HG03565 (cell line): ENCODE measurements at regions not wholly inside any gene's neighbourhood (a gene's known extent, or its start where the extent isn't known, plus 50 kb on each side); places are given as distances from the start of the nearest gene placed in this dataset.

Experiments
- ATAC-seq: cut with Tn5 transposase; IDR thresholded peaks from one replicate; pipeline ENCODE4 v1.9.1; 2021; ENCODE audit warnings: mild to moderate bottlenecking, moderate library complexity; ENCODE audit not compliant: unreplicated experiment

- peak; percentile 72 for ATAC-seq
These were observed 55.0 kb downstream of the SOX4 start for GRCh38 chr6:21648475-21649050.

DNA sequence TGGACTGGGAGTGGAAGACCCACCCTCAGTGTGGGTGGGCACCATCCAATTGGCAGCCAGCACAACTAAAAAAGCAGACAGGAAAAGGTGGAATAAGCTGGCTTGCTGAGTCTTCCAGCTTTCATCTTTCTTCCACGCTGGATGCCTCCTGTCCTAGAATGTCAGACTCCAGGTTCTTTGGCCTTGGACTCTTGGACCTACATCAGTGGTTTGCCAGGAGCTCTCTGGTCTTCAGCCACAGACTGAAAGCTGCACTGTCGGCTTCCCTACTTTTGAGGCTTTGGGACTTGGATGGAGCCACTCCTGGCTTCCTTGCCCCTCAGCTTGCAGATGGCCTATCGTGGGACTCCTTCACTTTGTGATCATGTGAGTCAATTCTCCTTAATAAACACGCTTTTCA lies 59.8 kb downstream of the SOX4 start:
- ATAC-seq = no peak

DNA sequence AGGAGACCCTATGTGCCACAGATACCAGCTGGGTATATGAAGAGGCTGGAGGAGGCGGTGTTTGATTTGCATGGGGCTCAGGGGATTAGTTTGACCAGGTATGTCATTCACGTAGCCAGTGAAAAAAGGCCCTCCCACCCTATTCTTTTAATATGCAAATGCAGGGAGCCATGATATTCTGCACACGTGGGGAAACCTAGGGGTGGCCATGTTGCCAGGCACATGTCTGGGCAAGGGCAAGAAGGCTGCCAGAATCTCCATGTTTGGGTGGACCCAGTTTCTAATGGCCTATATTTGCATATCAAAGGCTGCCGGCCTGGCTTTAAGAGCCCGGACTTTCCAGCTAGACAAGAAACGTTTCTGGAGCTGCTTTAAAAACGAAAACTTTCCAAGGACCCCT lies 60.4 kb downstream of the SOX4 start:
- no peak for ATAC-seq

DNA sequence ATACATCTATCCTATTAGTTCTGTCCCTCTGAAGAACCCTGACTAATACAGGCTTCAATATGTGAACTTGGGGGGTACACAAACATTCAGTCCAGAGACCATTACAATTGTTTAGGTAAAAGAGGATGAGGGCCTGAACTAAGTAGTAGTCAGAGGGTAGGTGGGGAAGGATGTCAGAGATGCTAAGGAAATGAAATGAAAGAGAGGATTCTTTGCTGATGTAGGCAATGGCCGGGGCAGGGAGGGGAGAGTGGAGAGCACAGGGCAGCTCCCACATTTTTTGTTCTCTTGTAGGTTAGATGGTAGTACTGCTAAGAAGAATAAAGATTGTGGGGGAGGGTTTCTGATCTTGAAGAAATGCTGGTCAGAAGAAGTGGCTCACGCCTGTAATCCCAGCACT lies 60.8 kb downstream of the SOX4 start:
- ATAC-seq = no peak

DNA sequence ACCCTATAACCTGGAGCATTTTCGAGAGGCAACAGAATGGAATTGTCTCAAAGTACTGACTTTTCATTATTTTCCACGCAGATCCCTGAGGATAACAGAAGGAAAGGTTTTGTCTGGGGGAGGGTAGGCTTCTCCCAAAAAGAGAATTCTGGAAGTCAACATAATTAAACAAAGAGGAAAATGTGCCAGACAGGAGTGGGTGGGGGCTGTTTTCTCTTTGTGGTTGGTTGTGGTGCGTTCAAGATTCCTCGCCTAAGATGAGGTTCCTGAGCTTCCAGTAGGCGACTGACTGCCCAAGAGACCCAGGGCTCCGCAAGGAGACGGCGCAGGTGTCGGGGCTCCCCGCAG lies 70.4 kb downstream of the SOX4 start:
- ATAC-seq = no peak

DNA sequence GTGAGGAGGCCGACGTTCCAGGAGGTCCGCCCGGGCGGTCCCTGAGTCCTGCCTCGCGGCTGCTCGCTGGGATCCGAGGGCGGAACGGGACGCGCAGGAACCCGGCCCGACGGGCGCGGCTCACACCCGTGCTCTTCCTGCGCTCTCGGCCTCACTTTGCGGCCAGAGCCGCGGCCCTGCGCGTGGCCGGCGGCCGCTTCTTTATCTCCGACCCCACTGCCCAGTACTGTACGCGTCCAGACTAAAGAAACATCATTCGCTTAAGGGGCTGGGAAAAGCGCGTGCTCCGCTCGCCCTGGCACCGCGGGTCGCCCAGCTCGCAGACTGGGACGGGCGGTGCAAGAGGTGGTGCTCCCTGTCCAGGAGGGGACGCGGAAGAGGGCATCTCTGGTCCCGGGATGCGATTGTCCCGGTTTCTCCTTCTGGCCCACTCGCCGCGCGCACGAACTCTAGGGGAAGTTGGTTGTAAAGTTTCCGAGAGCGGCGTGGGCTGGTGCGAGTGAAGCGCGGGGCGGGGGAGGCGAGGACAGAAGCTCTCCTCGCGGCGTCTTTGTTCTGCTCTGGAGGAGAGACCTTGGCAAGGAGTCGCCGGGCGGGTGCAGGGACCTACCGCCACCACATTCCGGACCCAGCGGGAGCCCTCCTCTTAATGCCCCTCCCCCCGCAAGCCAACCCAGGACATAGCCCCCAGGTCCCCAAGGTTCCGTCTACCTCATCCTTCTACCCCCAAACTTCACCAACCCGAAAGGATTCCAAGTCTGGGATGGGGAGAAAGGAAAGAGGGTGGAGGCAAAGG lies 71.0 kb downstream of the SOX4 start:
- ATAC-seq = no peak

DNA sequence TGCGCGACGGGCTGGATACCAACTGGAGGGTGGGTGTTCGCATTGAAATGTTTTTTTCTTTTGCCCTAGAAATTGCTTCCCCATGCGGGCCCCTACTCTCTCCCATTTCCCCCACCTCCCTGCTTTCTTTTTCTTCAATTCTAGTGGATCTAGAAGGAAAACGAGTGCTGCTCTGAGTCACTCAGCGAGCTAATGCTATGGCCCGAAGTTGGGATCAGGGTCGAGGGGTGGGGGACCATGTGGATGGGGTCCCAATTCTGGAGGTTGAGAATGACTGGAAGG lies 71.5 kb downstream of the SOX4 start:
- ATAC-seq = no peak

DNA sequence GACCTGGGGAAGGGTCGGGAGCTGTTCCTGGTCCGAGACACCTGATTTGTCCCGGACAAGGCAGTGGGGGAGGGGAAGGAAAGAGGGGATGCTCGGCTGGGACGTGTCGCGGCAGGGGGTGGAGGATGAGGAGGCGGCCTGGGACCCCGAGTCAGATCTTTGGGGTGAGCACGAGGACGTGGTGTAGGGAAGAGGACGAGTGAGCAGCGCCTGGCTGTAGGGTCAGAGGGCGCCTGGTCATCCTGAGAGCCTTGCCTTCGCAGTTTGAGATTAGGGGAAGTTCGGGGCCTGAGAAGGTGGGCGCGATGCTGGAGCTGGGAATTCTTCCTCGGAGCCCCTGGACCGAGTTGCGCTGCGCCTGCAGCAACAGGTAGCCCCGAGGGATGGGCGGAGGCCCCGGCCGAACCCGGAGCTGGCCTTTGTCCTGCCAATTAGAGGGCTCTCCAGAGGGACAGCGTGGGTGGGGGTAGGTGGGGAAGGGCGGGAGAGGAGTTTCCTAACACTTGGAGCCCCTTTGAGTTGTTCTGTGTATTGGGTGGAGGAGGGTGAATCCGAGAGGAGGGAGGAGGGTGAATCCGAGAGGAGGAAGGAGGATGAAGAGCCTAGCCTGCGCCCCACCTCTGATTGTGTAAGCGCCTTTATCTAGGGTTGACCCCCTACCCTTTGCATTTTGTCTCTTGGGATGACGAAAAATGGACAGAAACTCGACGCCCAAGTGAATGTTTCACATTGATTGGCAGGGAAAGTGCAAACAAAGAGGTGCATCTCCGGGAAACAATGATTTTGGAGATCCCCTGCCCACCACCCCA lies 72.0 kb downstream of the SOX4 start:
- ATAC-seq = no peak

- no peak for ATAC-seq
These were observed 72.7 kb downstream of the SOX4 start for GRCh38 chr6:21666201-21666691.

DNA sequence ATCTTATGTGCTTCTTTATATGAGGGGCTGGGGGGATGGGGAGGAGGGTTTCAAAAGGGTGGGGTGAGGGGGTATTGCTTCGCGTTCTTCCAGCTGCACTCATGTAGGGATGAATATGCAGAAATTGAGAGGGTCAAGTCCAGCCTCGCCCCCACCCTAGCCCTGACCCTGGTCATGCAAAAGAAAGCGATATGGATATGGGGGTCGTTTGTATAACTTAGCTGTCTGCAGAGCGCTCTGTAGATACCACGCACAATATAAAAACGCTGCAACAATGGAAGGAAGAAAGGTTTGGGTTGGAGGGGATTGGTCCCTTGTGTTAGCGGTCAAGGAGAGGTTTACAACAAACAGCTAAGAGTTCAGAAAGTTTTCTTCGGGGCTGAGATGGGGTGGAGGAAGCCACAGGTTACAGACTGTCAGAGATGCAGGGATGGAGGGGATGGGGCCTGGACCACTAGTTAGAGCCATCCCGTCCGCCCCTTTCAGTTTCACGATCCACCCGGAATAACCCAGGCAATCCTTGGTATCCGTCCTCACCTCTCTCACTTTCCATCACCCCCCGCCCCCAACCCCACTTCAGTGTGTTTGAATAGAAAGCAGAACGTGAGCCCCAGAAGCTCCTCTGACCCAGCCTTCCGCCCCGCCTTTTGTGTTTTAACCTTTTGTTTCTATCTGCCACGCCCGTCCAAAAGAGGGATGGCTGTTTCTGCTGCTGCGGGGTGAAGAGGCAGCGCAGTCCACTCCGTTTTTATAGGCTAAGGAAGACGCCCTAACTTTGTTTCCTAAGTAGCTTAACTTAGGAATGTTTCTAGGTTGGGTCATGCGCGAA lies 73.5 kb downstream of the SOX4 start:
- ATAC-seq = no peak

DNA sequence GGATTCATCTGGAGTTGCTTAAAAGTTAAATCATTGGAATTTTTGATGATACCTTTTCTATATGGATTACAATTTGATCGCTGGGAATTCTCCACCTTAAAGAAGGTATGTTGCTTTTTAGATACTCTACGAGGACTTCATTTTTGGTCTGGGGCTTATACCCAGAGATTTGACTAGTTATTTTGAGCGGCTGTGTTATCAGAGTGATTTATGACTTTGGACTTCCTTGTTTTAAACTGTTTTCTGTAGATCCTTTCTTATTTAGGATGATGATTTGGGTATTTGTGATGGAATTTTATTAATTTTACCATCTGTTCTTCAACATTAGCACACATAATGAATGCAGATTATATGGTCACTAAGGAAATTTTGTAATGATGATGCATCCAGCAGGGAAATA lies 75.2 kb downstream of the SOX4 start:
- no peak for ATAC-seq

DNA sequence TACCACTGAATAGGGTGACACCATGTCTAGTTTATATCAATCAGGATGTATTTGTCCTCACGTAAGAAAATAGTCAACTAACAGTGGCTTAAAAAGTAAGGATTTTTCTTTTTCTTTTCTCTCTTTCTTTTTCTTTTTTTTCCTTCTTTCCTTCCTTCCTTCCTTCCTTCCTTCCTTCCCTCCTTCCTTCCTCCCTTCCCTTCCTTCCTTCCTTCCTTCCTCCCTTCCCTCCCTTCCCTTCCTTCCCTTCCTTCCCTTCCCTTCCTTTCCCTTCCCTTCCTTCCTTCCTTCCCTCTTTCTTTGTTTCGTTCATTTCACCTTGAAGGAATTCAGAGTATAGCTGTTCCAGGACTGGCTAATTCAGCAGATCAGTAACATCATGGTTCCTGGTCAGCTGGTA lies 83.2 kb downstream of the SOX4 start:
- ATAC-seq = no peak

DNA sequence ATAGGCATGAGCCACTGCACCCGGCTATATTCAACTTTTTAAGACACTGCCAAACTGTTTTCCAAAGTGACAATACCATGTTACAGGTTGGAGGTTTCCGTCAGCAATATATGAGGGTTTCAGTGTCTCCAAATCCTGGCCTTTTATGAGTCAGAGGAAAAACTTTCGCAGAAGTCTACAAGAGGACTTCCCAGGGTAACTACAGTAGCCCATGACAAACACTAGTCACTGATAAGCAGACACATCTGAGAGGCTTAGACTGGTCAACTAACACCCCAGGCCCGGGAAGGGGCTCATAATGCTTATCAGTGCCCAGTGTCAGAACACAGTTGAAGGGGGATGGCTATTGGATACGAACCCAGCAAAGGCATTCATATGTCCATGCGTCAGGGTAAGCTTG lies 85.4 kb downstream of the SOX4 start:
- ATAC-seq = no peak

DNA sequence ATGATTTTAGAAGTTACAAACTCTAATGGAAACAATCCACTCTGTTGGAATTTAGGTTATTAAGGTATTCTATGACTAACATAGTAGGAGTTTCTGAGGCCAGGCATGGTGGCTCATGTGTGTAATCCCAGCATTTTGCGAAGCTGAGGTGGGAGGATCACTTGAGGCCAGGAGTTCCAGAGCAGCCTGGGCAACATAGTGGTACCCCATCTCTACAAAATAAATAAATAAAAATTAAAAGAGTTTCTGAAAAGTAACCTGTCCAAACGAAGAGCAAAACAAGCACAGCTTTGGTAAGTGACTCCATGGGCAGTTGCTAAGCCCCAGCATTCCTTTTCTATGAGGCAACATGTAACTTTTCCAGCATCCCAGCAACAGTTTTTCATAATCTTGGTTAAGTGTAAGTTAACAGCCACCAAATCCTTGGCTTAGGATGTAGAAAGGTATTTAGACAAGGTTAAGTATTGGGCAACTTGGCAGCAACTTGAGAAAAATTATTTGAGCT lies 86.3 kb downstream of the SOX4 start:
- no peak for ATAC-seq

DNA sequence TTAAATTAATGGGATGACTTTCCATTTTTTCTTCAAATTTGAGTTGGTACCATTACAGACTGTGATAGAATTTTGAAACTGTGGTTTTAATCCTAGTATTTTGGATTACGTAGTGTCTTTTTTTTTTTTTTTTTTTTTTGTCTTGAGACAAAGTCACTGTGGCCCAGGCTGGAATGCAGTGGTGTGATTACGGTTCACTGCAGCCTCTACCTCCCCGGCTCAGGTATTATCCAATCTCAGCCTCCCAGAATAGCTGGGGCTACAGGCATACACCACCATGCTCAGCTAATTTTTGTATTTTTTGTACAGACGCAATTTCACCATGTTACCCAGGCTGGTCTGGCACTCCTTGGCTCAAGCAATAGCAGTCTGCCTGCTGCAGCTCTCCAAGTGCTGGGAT lies 87.1 kb downstream of the SOX4 start:
- ATAC-seq = no peak

DNA sequence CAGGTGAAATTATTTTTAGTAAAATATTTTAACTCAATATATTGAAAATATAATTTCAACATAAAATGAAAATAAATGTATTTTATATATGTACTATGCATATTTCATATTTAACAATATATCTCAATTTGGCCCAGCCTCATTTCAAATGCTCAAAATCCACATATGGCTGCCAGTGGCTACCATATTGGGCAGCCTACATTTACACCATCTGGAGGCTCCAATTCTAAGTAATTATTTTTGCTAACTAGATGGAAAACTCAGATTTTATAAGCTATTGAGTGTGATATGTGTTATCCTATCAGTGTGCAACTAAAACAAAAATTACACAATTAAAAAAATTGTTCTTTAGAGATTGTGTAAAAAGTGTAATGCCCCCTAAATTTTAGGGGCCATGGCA lies 96.9 kb downstream of the SOX4 start:
- no peak for ATAC-seq

GRCh38 chr6:21691685-21692346 lies 98.3 kb downstream of the SOX4 start:
- ATAC-seq = no peak

DNA sequence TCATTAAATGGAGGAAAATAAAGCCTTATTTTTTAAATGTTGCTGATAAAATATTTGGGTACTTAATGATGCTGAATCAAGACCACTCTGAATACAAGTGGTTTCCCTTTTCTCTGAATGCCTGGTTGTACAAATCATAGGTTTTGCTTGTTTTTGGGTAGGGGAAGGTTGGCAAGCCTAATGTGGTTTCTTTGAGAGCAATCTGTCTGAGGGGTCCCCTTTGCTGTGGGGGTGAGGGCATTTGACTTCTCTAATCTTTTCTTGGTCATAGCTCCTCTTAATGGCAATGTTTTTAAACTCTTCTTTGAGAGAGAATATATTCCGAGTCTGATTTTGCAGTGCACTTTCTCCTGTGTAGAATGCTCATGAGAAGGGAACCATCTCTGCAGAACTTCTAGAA lies 99.2 kb downstream of the SOX4 start:
- no peak for ATAC-seq

DNA sequence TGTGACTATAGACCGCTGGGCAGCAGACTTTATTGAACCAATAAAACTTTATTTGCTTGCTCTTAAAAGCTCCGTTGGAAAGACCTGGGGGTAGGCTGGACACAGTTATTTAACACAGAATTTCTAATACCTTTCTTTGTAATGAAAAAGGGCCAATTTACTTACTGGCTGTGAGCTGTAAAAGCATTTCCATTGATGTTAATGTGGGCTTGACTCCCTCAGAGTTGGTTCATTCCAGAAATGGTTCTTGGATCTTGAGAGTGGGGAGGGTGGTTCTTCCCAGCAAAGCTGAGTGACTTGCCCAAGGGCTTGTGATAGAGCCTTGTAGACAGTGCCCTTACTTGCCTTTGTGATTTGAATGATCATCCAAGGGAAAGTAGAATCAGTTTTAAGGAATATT lies 100.6 kb downstream of the SOX4 start:
- ATAC-seq = no peak

DNA sequence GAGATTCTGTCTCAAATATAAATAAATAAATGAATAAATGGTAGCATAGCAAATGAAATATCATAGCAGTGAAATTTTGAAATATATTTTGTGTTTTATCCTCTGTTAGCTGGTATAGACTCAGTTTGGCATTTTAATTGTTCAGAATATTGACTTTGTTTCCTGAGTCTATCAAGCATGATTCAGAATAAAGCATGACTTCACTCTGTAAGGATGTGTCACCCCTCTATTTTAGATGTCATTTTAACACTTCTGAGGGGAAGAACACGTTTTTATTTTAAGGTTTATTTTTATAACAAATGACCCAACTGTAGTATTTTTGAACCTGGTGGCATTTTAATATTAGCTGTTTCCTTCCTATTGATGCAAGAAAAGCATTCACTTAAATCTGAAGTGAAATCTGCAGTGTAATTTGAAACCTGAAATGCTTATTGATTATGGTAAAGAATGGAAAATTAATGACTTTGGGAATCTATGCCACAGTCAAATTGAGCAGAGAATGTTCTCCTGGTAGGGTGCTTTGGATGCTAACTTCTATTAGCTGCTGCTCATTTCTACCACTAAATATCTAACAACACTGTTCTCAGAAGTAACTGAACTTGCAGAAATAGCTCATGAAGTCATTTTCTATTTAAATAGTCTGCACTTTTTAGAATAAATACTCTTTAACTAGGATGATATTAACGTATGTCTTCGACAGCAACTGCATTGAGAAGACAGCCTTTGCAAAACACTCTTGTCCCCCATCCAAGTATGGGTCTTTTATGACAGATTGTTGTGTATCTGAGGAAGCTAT lies 114.2 kb downstream of the SOX4 start:
- no peak for ATAC-seq
